Nucleus accumbens (tissue), 56 donors: ENCODE measurements at regions not wholly inside any gene's neighbourhood (a gene's known extent, or its start where the extent isn't known, plus 50 kb on each side); places are given as distances from the start of the nearest gene placed in this dataset.

Source experiments
- DNase-seq, 56 donors: peaks; one replicate each; lab custom pipeline; 2025; lab: John Stamatoyannopoulos, UW

DNA sequence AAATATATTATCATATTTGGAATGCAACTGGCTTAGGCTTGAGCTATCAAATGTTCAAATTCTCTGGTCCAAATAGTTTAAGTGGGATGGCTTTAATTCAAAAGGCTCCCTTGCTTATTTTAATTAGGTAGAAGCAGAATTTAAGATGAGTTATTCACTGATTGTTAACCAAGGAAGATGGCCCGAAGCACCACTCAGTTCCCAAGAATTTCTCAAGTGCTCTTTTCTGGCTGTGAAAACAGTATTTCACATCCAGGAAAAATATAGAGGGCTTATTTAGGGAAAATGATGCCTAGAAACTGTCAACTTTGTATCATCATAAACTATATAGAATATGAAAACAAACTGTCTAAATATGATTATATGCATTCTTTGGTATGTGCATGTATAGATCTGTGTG lies 246.5 kb upstream of the SFRP2 start:
- DNase-seq: no peak

DNA sequence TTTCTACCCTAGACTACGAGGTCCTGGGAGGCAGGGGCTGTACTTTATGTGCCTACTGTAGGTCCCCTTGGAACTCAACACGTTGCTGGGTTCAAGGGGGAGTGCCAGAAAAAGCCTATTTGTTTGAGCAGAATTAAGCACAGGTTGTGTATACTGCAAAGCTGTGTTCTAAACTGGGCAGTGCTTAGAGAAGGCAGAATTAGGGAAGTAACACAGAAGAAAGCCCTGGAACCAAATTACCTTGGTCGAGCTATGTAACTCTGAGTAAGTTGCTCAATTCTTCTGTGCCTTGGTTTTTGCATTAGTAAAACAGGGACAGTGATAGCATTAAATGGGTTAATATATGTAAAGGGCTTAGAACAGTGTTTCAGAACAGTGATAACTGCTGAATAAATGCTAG lies 245.0 kb upstream of the SFRP2 start:
- no peak for DNase-seq

DNA sequence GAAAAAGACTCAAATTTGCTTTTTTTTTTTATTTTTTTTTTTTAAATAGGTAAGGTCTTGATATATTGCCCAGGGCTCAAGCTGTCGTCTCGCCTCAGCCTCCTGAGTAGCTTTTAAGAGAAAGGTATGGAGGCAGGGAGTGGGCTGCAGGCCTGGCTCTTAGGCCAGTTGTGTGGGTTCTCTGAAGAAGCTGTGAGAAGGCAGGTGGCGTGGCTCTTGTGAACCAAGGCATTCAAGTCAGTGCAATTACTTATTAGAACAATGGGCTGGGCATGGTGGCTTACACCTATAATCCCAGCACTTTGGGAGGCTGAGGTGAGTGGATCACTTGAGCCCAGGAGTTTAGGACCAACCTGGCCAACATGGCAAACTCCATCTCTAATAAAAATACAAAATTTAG lies 244.0 kb upstream of the SFRP2 start:
- no peak for DNase-seq

DNA sequence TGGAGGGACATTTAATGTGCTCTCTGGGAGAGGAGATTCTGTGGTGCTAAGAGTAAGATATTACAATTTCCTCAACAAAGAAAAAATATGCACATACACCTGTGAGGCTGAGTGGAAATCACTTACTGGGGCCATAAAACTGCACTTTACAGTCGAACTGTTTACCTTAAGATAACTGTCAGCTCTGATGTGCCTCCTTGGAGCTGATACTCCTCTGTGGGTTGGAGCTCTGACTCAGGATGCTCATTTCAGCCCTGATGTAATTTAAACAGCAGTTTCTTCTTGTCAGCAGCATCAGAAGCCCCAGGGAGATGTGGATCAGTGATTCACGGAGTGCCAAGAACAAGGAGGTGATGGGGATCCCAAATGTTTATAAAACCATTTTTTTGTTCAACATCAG lies 241.9 kb upstream of the SFRP2 start:
- peak in 18 of 56 donors; percentile 3 to 70 (median 30) for DNase-seq

DNA sequence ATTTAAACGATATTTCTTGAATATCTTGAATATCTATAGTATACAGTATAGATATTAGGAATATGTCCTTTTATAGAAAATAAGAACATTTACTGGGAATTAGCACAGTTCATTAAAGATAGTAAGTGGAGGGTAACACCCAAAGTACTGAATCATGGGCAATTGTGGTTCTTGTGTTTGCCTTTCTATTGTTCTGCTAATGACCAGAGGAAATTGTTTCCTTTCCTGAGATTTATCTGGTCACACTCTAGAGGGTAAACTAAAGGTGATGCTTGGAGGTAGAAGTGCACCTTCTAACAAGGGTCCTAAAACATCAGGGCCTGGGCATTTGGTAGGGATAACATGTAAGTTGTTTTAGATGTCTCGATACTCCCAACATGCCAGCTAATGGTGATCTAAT lies 241.3 kb upstream of the SFRP2 start:
- DNase-seq: no peak

DNA sequence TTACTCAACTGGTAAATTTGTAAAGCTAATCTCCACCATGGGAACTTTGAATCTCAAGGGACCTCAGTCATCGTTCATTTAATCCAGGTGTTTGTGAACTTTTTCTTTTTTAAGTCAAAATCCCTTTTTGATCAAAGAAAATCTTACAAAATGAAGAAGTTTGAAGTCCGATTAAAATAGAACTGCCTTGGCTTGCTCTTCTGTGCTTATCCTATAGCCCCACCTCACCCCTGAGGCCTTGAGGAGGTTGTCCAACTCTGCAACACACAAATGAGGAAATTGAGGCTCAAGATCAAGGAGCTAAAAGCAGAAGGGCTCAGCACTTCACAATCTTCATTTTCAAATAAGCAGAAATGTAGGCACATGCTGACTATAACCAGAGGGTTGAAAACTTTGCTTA lies 240.3 kb upstream of the SFRP2 start:
- DNase-seq: no peak

DNA sequence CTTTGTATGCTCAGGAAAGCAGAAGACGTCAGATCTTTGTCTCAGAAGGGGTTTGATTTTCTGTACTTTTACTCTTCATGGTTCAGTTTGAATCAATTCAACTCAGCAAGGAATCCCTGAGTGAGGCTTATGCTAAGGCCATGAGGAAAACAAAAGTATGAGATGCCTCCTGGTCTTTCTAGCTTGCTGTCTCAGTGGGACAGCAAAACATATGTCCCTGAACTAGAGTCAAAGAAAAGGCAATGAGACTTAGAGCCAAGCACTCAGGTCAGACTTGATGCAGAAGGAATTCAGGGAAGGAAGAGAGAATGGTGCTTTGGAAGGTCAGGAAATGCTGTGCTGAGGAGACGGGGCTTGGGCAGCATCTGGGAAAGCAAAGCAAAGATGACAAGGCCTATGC lies 236.2 kb upstream of the SFRP2 start:
- DNase-seq: no peak

DNA sequence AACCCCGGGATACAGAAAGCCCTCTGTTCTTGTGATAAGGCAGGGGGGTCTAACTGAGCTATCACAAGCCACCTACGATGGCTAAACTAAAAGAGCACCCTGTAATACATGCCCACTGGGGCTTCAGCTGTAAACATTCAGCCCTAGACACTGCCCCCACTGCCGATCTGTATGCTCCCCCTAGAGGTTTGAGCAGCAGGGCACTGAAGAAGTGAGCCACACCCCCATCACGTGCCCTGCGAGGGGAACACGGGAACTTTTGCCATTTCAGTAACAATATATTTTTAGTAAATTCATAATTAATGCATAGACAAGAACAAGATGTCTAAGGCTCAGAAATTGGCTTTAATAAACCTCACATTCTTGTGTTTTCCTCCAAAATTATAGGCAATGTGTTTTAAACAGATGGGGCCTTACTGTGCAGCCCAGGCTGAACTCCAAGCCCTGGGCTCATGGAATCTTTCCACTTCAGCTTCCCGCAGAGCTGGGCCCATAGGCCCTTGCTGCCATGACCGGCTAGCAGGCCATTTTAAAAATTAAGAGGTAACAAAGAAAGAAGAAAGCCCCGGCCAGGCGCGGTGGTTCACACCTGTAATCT lies 235.3 kb upstream of the SFRP2 start:
- peak in 1 of 56 donors; percentile 2 for DNase-seq

DNA sequence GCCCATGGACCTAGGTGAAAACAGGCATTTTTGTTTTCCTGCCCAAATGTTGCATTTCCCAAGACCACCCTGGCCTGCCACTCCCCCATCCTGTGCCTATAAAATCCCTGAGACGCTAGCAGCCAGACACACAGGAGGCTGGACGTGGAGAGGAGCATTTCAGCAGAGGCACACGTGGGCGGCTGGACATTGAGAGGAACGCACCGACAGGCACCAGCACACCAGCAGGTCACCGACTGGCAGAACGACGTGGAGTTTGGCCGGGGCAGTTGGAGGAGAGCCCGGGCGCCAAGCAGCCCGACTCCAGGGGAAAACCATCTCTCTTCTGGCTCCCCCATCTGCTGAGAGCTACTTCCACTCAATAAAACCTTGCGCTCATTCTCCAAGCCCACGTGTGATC lies 234.8 kb upstream of the SFRP2 start:
- DNase-seq: peak in 2 of 56 donors; percentile 3 to 14

DNA sequence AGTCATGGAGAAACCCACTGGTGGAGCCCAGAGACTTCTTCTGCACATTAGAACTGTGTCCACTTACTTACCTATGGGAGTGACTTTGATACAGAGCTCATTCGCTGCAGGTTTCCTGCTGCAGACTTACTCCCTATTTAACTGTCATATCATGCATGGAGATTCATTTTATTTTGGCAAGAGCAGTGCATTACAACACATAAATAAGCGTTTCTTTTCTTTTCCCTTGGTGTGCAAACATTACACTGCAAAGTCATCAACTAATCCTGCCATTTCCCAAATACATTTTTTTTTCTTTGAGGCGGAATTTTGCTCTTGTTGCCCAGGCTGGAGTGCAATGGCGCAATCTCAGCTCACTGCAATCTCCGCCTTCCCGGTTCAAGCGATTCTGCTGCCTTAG lies 230.9 kb upstream of the SFRP2 start:
- no peak for DNase-seq

DNA sequence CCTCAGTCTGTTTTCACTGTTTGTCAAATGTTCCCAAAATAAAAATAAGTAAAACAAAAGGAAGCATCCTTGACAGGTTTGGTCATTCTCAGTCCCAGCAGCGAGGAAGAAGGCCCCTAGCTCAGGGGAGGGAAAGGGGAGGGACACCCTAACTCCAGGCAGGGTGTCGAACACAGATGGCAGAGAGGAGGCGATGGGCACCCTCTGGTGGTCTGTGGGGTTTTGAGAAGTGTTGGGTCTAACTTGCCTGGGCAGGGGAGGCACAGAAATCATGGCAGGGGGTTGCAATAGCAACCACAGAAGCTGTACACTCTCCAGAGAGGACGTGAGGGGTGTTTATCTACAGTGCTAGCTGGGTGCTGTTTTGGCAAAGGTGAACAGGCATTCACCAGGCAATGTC lies 229.8 kb upstream of the SFRP2 start:
- DNase-seq: peak in 2 of 56 donors; percentile 9 to 21

DNA sequence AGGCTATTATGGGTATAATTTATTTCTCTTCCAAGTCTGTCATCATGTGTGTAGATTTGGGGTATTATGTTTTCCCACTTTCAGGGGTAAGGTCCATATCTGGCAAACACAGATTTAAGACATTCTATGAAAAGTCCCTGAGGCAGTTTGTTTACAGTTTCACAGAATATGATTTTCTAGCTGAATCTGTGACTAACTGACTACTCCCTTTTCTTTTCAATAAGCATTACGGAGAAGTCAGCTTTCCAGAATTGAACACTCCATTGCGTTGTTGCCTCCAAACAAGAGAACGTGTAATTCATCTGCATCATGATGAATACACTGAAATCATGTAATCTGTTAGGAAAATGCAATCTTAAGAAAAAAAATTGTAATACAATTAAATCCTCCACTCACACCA lies 226.7 kb upstream of the SFRP2 start:
- DNase-seq: no peak

DNA sequence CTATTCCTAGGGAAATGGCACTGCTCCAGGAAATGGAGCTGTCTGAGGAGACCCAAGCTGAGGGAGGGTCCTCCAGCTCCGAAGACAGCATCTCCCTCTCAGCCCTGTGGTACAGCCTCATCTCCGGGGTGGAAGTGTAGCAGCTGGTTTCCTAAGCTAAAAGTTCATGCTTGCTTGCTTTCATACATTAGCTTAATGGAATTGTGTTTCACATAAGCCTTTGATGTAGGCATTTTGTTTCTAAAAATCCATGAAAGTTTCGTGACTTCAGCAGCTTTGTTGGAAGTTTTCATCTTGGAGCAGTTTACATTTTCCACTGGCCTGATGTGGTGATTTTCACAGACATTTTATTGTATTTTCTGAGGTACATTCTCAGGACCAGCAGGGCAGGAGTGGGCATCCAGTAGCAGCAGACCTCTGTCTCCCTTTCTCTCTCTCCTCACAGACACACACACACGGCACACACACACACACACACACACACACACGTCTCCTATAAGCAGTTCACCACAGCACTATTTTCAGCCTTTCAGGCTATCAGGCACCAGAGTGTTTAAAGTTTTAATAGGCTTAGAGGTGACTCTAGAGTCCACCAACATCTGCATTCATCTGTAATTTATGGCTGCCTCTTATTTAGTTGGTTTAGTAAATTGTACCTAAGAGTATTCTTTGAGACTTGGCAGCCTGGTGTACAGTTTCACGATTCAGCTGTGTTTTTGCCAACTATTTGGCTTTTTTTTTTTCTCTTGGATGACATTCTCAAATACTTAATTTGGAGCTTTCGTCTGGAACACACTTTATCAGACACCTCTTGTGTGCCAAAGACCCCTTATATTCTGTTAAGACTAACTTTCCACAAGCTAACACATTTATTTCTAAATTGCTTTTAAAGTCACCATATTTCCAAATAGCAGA lies 225.8 kb upstream of the SFRP2 start:
- no peak for DNase-seq

DNA sequence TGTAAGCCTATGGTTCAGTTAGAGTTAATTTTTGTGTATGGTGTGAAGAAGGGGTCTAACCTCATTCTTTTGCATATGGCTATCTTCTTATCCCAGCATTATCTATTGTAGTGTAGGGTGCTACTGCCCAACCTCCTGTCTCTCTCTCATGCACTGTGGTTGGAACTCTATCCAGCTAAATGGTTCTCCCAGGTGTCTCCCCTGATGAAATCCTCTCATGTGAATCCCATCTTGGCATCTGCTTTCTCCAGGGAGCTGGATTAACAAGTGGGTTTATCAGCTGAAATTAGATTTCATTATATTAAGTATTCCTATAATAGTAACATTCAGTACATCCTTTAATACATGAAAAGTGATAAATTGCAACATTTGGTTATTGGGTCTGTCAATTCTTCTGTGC lies 224.7 kb upstream of the SFRP2 start:
- no peak for DNase-seq

DNA sequence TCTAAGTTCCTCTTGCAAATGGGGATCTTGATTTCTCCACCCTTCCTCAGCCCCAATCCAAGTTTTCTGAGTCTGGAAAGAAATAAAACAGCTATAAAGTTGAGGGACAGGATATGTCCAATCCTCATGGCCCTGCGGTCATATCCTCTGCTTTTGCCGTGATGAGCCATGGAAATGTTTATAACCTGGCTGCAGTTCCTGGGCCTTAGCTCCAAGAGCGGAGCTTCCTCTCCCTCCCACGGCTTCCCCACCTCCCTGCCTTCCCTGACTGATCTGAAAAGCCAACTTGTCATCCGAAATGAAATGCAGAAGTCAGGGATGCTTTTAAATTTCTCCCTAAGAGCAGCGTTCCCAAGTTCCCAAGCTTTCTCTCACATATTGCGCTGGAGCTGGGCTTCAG lies 221.5 kb upstream of the SFRP2 start:
- DNase-seq: peak in 3 of 56 donors; percentile 2 to 28 (median 4)

DNA sequence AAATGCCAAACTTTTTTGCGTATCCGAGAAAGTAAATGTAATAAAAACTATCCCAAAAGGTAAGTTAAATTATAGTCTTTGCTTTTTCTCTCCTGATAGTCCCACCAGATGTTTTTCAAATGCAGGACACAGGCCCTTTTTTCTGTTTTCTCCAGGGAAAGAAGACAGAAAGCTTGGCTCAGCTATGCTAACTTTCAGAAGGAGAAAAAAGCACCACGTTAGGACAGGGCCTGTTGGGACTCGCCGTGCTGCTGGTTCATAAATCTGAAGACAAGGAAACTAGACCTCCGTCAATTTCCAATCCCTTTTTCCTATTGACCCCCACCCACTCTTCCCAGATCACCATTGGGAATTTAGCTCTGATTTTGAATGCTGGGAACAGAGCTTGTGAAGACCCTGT lies 220.9 kb upstream of the SFRP2 start:
- no peak for DNase-seq

DNA sequence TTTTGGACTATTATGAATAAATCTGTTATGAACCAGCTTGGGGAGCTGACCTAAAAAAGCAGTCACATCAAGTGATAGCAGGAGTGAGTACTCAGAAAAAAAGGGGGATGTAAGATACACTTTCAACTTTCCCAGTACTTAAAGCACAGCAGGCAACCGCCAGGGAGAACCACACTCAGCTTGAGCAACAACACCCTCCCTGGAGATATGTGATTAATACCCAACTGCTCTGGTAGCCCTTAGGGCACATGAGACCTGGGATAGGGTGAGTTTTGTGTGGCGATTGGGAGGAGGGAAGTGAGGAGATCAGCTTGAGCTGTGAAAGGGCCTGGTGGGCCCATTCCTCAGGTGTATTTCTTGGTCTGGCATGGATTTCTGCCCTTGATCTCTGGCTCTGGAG lies 220.3 kb upstream of the SFRP2 start:
- no peak for DNase-seq

DNA sequence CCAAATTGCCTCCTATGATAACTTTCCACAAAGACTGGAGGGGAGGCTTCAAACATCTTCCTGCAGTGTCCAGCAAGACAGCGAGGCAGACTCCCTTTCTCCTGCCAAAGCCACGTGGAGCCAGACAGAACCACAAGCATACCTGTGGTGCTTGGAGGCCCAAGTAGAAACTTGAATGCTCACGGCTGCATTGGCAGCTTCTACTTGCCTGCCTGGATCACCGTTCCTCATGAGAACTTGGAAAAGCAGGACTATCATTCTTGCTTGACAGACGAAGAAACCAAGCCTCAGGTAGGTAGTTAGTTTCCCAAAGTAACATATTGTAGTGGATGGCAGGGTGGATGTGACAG lies 216.3 kb upstream of the SFRP2 start:
- no peak for DNase-seq

DNA sequence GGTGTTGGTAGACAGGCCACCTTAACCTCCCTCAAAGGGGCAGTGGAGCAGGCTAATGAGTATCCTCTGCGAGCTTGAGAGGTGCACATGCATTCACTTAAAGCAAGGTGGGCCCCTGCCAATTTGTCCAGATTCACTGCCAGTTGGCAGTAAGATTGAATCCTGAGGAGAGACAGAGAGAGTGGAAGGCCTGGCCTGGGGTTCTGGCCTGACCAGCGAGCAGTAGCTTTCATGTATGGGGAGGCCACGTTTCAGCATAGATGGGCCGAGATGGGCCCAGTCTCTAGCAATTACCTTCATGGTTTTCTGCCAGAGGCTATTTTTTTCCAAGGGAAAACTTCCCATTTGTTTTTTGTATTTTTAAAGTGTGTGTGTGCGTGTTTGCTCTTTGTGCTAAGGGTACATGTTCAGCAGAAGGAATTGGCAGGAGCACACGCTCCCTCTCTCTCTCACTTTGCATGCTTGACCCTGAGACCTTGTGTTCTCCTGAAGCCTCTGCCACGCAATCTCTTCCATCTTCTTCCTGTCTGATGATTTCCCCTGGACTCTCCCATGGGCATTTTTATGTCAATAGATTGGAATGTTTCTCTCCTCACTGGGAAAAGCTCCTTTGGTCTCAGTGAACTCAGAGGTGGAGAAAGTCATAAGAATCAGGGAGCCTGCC lies 215.8 kb upstream of the SFRP2 start:
- DNase-seq: peak in 1 of 56 donors; percentile 2

DNA sequence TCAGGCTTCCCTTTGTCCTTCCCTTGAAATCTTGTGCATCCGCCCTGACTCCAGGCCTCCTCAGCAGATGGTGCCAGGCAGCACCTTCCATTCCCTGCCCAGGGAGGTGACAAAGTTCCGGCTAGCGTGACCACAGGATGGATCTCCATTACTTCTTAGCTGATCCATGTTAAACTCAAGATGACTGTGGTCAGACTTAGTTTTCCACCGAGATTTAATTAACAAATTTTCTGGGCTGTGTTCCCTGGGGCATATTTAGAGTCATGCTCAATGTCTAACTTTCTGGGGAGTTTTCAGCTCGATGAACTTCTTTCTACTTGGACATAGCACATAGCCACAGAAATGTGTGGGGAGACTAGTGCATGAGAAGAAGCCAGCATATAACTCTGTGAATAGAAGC lies 215.1 kb upstream of the SFRP2 start:
- no peak for DNase-seq

DNA sequence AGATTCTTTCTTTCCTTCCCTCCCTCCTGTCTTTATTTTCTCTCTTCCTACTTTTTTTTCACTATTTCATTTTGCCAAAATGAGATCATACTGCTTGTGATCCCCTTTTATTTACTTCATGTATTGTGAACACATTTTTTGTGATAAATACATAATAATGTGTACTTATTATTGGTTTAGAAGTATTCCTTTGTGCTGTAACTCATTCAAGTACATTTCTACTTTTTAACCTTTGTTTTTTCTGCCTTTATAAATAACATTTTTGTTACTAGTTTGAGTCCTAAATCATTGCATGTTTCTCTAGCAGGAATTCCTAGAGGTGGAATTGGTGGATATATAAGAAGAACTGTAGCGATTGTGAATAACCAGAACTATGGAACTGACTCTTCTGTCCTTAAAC lies 214.5 kb upstream of the SFRP2 start:
- no peak for DNase-seq

DNA sequence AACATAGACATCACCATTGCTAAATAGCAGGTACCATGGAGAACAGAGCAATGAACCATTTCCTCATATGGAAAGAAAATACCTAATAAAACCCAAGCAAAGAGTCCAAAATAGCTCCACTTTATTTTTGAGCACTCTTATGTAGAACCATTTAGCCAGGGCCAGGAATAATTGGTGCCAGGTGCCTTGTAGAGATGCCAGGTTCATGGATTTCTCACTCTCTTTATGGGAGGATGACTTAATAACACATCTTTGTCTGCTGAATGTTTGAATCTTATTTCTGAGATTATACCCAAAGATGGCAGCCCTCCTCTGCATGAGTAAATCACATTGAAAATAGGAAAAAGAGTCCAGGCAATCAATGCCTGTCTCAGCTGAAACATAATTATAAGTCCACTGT lies 212.3 kb upstream of the SFRP2 start:
- DNase-seq: no peak
